ENCODE measurements at regions not wholly inside any gene's neighbourhood (a gene's known extent, or its start where the extent isn't known, plus 50 kb on each side); places are given as distances from the start of the nearest gene placed in this dataset.

- Histone ChIP-seq H3K4me3 (ENCODE audit: low read length in 3 of 3) (no peak overlapping the region), H3K9ac (ENCODE audit: low read length in 3 of 3) (no peak overlapping the region), H3K9me3 (ENCODE audit: control insufficient read depth in 2 of 3, insufficient read depth in 1 of 3, low read length in 3 of 3) (no peaks in the 10 kb centered on the region), H3K36me3 (ENCODE audit: control insufficient read depth in 2 of 3, insufficient read depth in 3 of 3, low read length in 3 of 3) (no peaks in the 10 kb centered on the region), H3K4me1 (ENCODE audit: control insufficient read depth in 2 of 3, insufficient read depth in 2 of 3, low read depth in 1 of 3, low read length in 3 of 3) (no peaks in the 10 kb centered on the region), H3K27me3 (ENCODE audit: control insufficient read depth, insufficient read depth, low read length) (peaks cover 4% of the 10 kb centered on the region), H3K27ac (ENCODE audit: low read depth in 2 of 2, low read length in 2 of 2) (no peak overlapping the region)
- FAIRE-seq = no peak
- no peak for DNase-seq
- TF ChIP-seq CTCF (IDR thresholded peaks at IDR 0.05; ENCODE audit: borderline replicate concordance, extremely low read depth, insufficient read depth) = no peak
- intact Hi-C loops (cut with DNase I) = no loop called here
Observed at GRCh38 chr20:61173267-61173666, 78.8 kb upstream of the CDH4 start.

- FAIRE-seq (no peak), DNase-seq (no peak)
- no peak overlapping the region for H3K9ac ChIP-seq (ENCODE audit: low read length in 3 of 3)
- peaks cover 4% of the 10 kb centered on the region for H3K27me3 ChIP-seq (ENCODE audit: control insufficient read depth, insufficient read depth, low read length)
- H3K36me3 ChIP-seq (ENCODE audit: control insufficient read depth in 2 of 3, insufficient read depth in 3 of 3, low read length in 3 of 3) = no peaks in the 10 kb centered on the region
- H3K4me3 ChIP-seq (ENCODE audit: low read length in 3 of 3) = no peak overlapping the region
- H3K9me3 ChIP-seq (ENCODE audit: control insufficient read depth in 2 of 3, insufficient read depth in 1 of 3, low read length in 3 of 3) = no peaks in the 10 kb centered on the region
- H3K27ac ChIP-seq (ENCODE audit: low read depth in 2 of 2, low read length in 2 of 2) = no peak overlapping the region
- intact Hi-C loops (cut with DNase I) = no loop called here
- peaks cover 0 to 4% (median 0%) of the 10 kb centered on the region in 3 donors for H3K4me1 ChIP-seq (ENCODE audit: control insufficient read depth in 2 of 3, insufficient read depth in 2 of 3, low read depth in 1 of 3, low read length in 3 of 3)
- TF ChIP-seq CTCF (IDR thresholded peaks at IDR 0.05; ENCODE audit: borderline replicate concordance, extremely low read depth, insufficient read depth) = no peak
Observed at GRCh38 chr20:61173961-61174725, 77.9 kb upstream of the CDH4 start.

GRCh38 chr20:61176874-61177273 lies 75.2 kb upstream of the CDH4 start:
- Histone ChIP-seq H3K4me3 (ENCODE audit: low read length in 3 of 3) (no peak overlapping the region), H3K4me1 (ENCODE audit: control insufficient read depth in 2 of 3, insufficient read depth in 2 of 3, low read depth in 1 of 3, low read length in 3 of 3) (peaks cover 0 to 4% (median 0%) of the 10 kb centered on the region in 3 donors), H3K9me3 (ENCODE audit: control insufficient read depth in 2 of 3, insufficient read depth in 1 of 3, low read length in 3 of 3) (no peaks in the 10 kb centered on the region), H3K27me3 (ENCODE audit: control insufficient read depth, insufficient read depth, low read length) (no peaks in the 10 kb centered on the region), H3K36me3 (ENCODE audit: control insufficient read depth in 2 of 3, insufficient read depth in 3 of 3, low read length in 3 of 3) (no peaks in the 10 kb centered on the region), H3K27ac (ENCODE audit: low read depth in 2 of 2, low read length in 2 of 2) (no peak overlapping the region), H3K9ac (ENCODE audit: low read length in 3 of 3) (no peak overlapping the region)
- DNase-seq (no peak), FAIRE-seq (no peak)
- intact Hi-C loops (cut with DNase I) = no loop called here
- TF ChIP-seq CTCF (IDR thresholded peaks at IDR 0.05; ENCODE audit: borderline replicate concordance, extremely low read depth, insufficient read depth) = no peak

All from kidney (tissue), 13 donors.